ENCODE measurements at regions not wholly inside any gene's neighbourhood (a gene's known extent, or its start where the extent isn't known, plus 50 kb on each side); places are given as distances from the start of the nearest gene placed in this dataset.

- Histone ChIP-seq H3K27me3 (replicated peaks in 1 of 7) (no peaks in the 10 kb centered on the region), H3K4me1 (no peaks in the 10 kb centered on the region), H3K9me3 (peaks cover 0 to 9% (median 2%) of the 10 kb centered on the region in 8 donors), H3K27ac (no peak overlapping the region), H3K4me3 (no peak overlapping the region), H3K36me3 (no peaks in the 10 kb centered on the region)
- intact Hi-C loops (cut with DNase I; ENCODE audit: low total_unique reads), result no loop called here
- DNase-seq, result no peak
- WGBS, 5 donors, result 56 to 77% (median 58%) methylated on average over 2 of the region's 2 CpGs
- TF ChIP-seq POLR2AphosphoS5 (IDR thresholded peaks at IDR 0.05) (no peak), CTCF (IDR thresholded peaks at IDR 0.05 in 8 of 11, conservative IDR thresholded peaks at IDR 0.05 in 3 of 11) (no peak), POLR2A (IDR thresholded peaks at IDR 0.05) (no peak)
Measured at GRCh38 chr6:93549868-93550267, 130.5 kb upstream of the EPHA7 start.

GRCh38 chr6:93524671-93525451 is 105.5 kb upstream of the EPHA7 start:
- DNase-seq, result no peak
- WGBS, 5 donors, result 78 to 87% (median 82%) methylated on average over 6 of the region's 6 CpGs

GRCh38 chr6:93523365-93523764 is 104.0 kb upstream of the EPHA7 start:
- DNase-seq, result no peak
- 58 to 79% (median 70%) methylated on average over 1 of the region's 1 CpG for WGBS, 5 donors
- H3K4me1 ChIP-seq, result no peaks in the 10 kb centered on the region
- H3K36me3 ChIP-seq, result no peaks in the 10 kb centered on the region
- H3K4me3 ChIP-seq, result no peak overlapping the region
- no peak overlapping the region for H3K27ac ChIP-seq
- TF ChIP-seq POLR2AphosphoS5 (IDR thresholded peaks at IDR 0.05), result no peak
- no peak for TF ChIP-seq POLR2A (IDR thresholded peaks at IDR 0.05)
- TF ChIP-seq CTCF (IDR thresholded peaks at IDR 0.05 in 8 of 11, conservative IDR thresholded peaks at IDR 0.05 in 3 of 11), result no peak
- no peaks in the 10 kb centered on the region for H3K27me3 ChIP-seq (replicated peaks in 1 of 7)
- intact Hi-C loops (cut with DNase I; ENCODE audit: low total_unique reads), result no loop called here
- no peaks in the 10 kb centered on the region for H3K9me3 ChIP-seq

More at GRCh38 chr6:93524671-93525451, 105.5 kb upstream of the EPHA7 start:
- no peak overlapping the region for H3K4me3 ChIP-seq
- no peaks in the 10 kb centered on the region for H3K9me3 ChIP-seq
- H3K27me3 ChIP-seq (replicated peaks in 1 of 7), result no peaks in the 10 kb centered on the region
- intact Hi-C loops (cut with DNase I; ENCODE audit: low total_unique reads), result no loop called here
- TF ChIP-seq POLR2AphosphoS5 (IDR thresholded peaks at IDR 0.05) (no peak), POLR2A (IDR thresholded peaks at IDR 0.05) (no peak), CTCF (IDR thresholded peaks at IDR 0.05 in 8 of 11, conservative IDR thresholded peaks at IDR 0.05 in 3 of 11) (no peak)
- no peak overlapping the region for H3K27ac ChIP-seq
- H3K4me1 ChIP-seq, result no peaks in the 10 kb centered on the region
- H3K36me3 ChIP-seq, result no peaks in the 10 kb centered on the region

- no peak overlapping the region for H3K4me3 ChIP-seq
- intact Hi-C loops (cut with DNase I; ENCODE audit: low total_unique reads), result no loop called here
- H3K27me3 ChIP-seq (replicated peaks in 1 of 7), result no peaks in the 10 kb centered on the region
- DNase-seq, result no peak
- no peak overlapping the region for H3K27ac ChIP-seq
- TF ChIP-seq POLR2AphosphoS5 (IDR thresholded peaks at IDR 0.05) (no peak), CTCF (IDR thresholded peaks at IDR 0.05 in 8 of 11, conservative IDR thresholded peaks at IDR 0.05 in 3 of 11) (no peak), POLR2A (IDR thresholded peaks at IDR 0.05) (no peak)
- WGBS, 5 donors, result 66 to 80% (median 69%) methylated on average over 2 of the region's 2 CpGs
- H3K9me3 ChIP-seq, result no peaks in the 10 kb centered on the region
- no peaks in the 10 kb centered on the region for H3K4me1 ChIP-seq
- H3K36me3 ChIP-seq, result no peaks in the 10 kb centered on the region
Measured at GRCh38 chr6:93516441-93516840, 97.1 kb upstream of the EPHA7 start.
